Stimulated activated CD4-positive, alpha-beta T cell treated with anti-CD3 and anti-CD28 coated beads, Interleukin-15, amount 100 ng/mL, for 48 hours (primary cell): ENCODE measurements at regions not wholly inside any gene's neighbourhood (a gene's known extent, or its start where the extent isn't known, plus 50 kb on each side); places are given as distances from the start of the nearest gene placed in this dataset.
"Not testable (repeated sequence)": the region's sequence is repeated elsewhere in the genome, so short reads cannot be mapped to it uniquely, and the experiment has no call there.

Experiments
- DNase-seq, 2 donors: peaks; one replicate each; pipeline ENCODE4 v3.0.0-alpha.2; 2020; ENCODE audit warnings: low read depth in 2 of 2

DNA sequence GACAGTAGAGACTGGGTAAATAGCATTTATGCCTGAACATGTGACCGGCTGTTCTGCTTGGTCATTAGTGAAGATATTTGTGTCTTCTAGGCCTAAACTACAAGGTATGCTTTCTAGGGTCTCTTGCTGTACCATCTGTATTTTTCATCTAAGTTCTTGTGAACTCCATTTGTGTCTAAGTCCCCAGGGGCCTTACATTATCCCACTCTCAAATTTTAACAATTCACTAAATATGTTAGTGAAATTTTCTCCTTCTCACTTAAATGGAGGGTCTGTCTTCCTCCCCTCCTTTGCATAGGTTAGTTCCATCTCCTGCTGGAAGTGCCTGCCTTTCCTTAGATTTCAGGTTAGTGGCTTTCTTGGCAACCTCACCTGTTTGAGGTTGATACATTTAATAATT is 382.6 kb downstream of the RAD51AP2 start:
- no peak for DNase-seq

DNA sequence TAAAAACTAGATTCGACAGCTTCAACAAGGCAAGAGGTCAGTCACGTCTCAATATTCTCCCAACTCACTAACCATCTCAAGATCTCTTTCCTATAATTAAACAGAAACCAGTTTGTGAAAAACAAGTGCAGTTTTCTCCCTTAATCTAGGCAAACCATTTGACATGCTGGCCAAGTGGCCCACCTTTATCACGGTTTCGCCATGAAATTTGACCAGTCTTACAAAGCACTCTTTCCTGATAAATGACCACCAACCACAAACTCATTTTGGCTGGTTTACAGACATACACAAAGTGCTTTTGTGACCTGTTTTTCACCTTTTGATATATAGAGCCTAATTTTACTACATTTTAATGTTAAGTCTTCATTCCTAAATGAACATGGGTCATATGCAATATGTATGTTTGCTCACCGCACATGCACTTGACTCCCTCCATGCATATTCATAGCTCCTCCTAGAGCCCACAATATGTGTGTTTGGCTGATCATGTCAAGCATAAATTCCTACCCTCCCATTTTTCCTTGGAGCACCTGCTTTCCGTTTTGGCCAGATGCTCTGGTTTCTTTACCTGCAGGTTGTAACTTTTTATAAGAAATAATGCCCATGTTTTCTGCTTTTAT is 385.1 kb downstream of the RAD51AP2 start:
- DNase-seq, result no peak

DNA sequence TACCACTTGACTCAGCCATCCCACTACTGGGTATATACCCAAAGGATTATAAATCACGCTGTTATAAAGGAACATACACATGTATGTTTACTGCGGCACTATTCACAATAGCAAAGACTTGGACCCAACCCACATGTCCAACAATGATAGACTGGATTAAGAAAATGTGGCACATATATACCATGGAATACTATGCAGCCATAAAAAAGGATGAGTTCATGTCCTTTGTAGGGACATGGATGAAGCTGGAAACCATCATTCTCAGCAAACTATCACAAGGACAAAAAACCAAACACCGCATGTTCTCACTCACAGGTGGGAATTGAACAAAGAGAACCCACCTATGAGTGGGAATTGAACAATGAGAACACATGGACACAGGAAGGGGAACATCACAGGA is 387.6 kb downstream of the RAD51AP2 start:
- not testable (repeated sequence) for DNase-seq

DNA sequence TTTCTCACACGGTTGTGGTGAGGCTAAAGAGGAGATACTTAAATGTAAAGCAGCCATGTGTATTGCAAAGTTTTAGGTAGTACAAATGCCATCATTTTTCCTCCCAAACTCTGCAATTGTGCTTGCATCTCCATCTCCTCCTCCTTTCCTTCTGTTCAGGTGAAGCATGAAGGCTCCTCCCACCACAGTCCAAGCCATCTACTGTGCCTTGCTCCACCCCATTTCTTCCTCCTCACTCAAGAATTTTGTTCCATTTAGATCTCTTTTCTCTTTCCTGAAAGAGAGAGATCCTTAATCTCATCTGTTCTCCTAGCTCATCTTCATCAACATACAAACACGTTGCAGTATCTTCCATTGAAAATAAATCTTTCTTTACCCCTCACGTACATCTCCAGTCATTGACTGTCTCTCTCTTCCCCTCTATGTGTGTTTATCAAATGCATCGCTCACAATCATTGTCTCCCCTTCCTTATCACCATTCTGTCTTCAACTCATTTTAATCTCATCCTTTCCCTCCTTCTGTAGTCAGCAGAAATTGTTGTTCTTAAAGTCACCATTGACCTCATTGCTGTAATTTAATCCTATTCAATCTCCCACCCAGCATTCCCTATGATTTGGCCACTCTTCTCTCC is 392.1 kb downstream of the RAD51AP2 start:
- DNase-seq, result no peak

DNA sequence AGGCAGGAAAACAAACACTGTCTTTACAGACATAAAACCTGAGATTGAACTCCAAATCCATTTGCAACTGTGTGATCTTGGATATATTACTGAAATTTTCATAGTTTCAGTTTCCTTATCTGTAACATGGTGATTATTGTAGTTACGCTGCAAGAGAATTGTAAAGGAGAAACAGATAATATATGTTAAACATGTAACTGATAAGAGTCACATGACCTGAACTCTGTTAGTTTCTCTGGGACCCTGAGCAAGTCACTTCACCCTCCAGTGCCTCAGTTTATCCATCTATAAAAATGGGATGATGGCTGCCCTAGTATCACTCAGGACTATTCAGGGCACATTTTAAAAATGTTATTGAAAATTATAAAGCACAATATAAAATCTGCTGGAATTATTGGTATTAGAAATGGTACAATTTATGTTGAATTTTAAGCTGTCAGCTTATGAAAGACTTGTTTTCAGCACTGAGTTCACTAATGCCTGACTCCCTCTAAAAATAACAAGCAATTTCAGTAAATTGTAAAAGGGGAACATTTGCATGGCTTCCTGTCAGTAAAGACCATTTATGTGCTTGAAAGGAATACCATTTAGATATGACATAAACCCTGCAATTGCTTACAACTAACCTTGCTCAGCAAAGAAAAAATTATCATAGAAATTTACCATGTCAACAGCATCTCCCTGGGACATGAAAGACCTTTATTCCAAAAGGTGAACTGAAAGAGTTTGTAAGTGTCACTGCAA is 393.5 kb downstream of the RAD51AP2 start:
- DNase-seq, result no peak

DNA sequence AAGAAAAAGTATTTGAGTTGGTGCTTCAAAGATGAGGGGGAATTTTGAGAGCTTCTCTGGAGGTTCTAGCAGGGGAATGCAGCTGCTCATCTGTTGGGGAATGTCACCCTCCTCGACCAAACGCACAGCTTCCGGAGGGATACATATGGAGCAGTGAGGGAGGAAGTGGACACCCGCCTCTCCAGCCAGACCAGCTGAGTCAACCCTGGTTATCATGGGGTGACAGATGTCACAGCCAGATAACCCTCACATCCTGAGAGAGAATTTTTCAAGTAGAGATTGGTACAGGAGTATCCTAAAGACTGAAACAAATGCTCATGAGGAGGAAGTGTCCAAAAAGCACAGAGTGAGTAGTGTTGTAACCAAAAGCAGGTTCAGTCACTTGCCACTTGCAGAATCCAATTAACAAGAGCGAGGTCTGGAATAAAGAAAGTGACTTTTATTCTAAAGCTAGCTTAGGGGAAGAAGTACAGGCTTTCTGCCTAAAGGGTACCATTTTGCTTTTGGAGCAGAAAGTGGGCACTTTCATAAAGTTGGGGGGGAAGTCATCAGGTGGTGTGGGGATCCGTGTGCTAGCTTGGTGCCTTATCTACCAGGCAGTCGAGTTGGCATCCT is 395.2 kb downstream of the RAD51AP2 start:
- no peak for DNase-seq

- DNase-seq, result no peak
Observed at GRCh38 chr2:17115466-17115865, 402.8 kb downstream of the RAD51AP2 start.

DNA sequence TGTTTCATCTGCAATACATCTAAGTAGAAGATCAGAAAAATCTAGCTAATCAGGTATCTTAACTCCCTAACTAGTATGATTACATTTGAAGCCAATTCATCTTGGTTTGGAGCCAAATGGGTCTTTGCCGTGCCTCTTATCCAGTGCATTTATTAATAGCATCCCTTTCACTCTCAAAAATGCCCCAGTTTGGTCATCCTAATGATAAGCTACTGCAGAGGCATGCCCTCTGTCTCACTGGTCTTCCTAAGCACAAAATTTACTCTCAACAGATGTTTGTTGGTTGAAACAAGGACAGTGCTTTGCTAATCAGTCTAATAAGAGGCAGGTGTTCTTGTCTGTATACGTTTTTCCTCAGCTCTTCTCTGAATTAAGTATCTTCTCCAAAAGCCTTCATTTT is 403.2 kb downstream of the RAD51AP2 start:
- no peak for DNase-seq

GRCh38 chr2:17107871-17108270 is 410.4 kb downstream of the RAD51AP2 start:
- DNase-seq, result no peak

- DNase-seq, result no peak
Observed at GRCh38 chr2:17107151-17107550, 411.1 kb downstream of the RAD51AP2 start.

- DNase-seq, result no peak
Observed at GRCh38 chr2:17106418-17106817, 411.8 kb downstream of the RAD51AP2 start.

DNA sequence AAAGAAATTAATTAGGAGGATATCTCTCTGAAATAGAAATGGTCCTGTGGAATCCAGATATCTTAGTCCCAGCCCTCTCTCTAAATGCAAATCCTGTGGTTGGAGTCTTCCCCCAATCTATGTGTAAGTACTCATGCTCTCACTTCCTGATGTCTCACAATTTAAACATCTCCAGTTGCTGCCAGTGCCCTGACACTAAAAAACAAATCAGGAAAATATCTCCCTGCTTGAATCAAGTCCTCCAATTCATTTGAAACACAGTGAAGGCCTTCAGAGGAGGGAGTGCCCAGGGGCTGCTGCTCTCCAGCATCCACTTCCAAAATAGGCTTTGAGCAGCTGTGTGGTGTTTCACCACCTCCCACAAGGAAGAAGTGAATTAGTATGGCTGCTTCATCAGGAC is 413.8 kb downstream of the RAD51AP2 start:
- DNase-seq, result no peak

- DNase-seq, result no peak
Observed at GRCh38 chr2:17101596-17101995, 416.6 kb downstream of the RAD51AP2 start.

GRCh38 chr2:17101091-17101490 is 417.1 kb downstream of the RAD51AP2 start:
- no peak for DNase-seq

DNA sequence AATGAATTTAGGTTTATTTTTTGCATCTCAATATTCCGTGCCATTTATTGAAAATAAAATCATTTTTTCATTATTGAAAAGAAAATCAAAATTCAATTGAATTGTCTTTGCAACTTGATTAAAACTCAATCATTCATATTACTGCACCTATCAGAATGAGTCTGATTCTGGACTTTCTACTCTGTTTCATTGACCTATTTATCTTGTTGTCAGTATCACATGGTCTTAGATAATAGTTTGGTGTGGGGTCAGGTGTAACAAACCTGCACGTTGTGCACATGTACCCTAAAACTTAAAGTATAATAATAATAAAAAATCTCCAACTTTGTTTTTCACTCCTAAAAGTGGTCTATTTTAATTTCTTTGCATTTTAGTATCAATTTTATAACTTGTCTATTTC is 422.9 kb downstream of the RAD51AP2 start:
- no peak for DNase-seq

DNA sequence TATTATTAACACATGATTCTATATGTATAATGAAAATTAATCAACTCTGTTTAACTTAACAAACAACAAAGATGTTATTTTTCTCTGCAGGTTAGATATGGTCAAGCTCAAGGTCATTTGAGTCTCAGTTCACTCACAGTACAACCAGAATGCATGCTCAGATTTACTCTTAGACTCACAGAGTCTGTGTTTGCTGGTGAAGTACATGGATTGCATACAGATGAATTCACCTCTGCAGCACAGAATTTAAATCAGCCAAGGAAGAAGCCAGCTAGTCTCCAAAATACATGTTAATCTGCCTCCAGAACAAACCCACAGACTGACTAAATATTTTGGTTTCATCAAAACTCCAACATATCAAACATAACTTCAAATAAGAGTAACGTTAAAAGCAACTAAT is 424.5 kb downstream of the RAD51AP2 start:
- DNase-seq, result no peak

GRCh38 chr2:17086990-17087389 is 421.4 kb upstream of the CYRIA start:
- DNase-seq, result no peak

DNA sequence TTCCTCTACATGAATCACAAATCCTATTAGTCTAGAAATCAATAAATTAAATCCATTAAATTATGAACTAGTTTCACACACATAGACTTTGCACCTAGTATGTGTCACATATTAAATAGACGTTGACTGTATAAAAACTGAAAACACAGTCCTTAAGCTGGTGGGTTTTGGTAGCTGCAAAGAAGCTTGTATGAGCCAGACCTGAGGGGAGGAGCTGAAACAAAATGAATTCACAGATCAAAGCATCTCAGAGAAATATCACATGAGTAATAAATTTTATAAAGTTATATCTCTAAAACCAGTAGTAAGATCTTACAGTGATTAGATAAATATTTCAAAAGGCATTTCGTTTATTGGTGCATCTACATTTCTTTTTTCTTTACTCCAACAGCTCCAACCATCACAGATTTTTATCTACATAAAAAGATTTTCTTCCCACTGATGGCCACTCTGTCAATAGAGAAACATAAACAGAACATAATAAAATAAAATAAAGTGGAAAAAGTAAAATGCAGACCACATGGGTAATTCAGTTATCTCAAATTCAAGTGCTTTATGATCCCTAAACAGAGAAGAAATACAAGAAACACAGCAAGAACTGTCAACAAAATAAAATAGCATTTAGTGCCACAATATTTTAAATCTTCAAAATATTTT is 420.0 kb upstream of the CYRIA start:
- no peak for DNase-seq

DNA sequence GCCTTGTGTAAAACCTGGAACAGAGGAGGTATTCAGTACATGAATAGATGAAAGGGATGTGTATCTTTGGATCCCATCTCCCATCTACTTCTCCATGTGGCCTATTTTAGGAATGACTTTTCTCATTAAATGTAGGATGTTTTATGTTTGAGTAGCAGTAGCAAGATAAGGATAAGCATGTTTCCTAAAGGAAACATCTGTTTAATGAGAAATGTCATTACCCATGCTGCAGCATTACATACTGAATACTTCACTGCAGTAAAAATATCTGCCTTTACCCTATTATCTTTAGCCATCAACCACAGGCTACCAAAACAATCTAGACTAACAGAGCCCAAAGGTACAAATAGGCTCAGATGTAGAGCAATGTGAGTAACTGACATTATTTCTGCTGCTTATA is 419.2 kb upstream of the CYRIA start:
- no peak for DNase-seq

- no peak for DNase-seq
Observed at GRCh38 chr2:17083902-17084301, 418.3 kb upstream of the CYRIA start.

DNA sequence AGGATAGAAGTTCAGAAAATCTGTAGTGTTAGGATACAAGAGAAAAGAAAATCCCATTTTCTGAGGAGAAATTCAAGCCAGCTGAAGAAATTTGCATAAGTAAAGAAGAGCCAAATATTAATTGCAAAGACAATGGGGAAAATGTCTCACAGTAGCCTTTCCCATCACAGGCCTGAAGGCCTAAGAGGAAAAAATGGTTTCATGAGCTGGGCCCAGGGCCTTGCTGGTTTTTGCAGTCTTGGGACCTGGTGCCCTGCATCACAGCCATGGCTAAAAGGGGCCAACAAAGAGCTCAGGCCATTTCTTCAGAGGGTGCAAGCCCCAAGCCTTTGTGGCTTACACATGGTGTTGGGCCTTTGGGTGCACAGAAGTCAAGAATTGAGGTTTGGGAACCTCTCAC is 413.6 kb upstream of the CYRIA start:
- DNase-seq, result no peak

DNA sequence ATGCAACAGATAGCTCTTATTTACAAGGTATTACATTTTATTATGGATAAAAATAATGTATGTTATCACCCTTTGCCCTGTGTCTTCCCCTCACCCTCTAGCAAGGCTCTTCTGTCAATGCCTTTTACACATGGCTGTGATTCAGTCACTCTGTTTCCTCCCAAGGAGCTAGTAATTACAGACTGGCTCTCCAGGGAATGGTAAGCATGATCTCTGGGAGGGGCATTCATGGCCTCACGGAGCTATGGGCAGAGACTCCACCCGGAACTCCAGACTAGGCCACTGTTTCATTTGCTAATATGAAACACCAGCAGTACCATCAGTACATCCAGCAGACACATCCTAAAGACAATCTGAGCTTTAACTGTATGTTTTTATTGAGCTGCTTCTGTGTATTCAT is 410.9 kb upstream of the CYRIA start:
- DNase-seq, result no peak
